HFF-Myc (cell line): ENCODE measurements at regions not wholly inside any gene's neighbourhood (a gene's known extent, or its start where the extent isn't known, plus 50 kb on each side); places are given as distances from the start of the nearest gene placed in this dataset.
"Not testable (repeated sequence)": the region's sequence is repeated elsewhere in the genome, so short reads cannot be mapped to it uniquely, and the experiment has no call there.

ENCODE experiments used
- DNase-seq: peaks from one replicate; pipeline ENCODE4 v3.0.0-alpha.2; 2011; ENCODE audit warnings: low read depth; ENCODE audit errors: extremely low read depth
- H3K4me3 ChIP-seq: replicated peaks from 2 replicates; pipeline ENCODE4 v1.5.1; 2011; ENCODE audit warnings: low read depth, mild to moderate bottlenecking, control low read depth, low read length
- TF ChIP-seq, protein P1 (sequence below): IDR thresholded peaks from 2 replicates; pipeline ENCODE4 v1.5.1; 2012; ENCODE audit warnings: mild to moderate bottlenecking, low read depth, low read length, control low read depth; ENCODE audit errors: missing control alignments

DNA sequence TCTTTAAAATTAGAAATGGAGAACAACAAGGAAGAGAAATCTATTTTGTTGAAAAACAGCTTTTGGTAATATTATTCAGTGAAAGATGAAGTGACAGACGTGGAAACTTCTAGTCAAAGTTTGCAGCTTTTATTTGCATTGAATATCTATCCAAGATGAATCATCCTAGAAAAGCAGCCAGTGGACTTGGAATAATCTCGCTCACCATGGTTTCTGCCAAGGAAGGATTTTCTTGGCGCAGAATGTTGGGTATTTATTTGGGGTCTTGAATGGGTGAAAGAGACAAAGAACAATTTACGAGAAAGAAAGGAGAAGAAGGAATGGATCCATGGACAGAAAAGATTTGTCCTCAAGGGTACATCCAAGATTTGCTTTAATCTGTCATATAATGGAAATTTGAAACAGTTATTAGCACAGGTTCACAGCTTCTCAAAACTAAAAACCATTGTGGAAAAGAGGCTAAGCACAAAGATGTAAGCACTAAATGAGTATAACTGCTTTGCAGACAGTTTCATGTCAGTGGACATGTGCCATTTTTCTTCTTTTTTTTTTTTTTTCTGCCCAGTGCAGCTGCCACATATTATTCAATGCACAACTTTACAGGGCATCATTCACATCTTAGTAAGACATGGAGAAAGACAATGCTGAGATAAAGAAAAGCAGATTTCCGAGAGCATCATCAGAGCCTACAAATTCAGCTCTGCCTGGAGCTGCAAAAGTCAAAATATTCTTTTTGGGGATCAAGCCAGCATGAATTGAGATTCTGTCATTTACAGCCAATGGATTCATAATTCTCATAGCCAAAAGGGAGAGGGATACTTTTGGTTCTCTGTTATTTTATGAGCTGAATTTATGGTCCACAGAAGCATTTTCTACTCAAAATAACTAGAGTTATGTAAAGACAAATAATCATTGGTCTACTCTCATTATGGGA lies 333.7 kb downstream of the DAD1 start:
- H3K4me3 ChIP-seq: no peak overlapping the region
- TF ChIP-seq, protein P1, sequence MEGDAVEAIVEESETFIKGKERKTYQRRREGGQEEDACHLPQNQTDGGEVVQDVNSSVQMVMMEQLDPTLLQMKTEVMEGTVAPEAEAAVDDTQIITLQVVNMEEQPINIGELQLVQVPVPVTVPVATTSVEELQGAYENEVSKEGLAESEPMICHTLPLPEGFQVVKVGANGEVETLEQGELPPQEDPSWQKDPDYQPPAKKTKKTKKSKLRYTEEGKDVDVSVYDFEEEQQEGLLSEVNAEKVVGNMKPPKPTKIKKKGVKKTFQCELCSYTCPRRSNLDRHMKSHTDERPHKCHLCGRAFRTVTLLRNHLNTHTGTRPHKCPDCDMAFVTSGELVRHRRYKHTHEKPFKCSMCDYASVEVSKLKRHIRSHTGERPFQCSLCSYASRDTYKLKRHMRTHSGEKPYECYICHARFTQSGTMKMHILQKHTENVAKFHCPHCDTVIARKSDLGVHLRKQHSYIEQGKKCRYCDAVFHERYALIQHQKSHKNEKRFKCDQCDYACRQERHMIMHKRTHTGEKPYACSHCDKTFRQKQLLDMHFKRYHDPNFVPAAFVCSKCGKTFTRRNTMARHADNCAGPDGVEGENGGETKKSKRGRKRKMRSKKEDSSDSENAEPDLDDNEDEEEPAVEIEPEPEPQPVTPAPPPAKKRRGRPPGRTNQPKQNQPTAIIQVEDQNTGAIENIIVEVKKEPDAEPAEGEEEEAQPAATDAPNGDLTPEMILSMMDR: no peak

DNA sequence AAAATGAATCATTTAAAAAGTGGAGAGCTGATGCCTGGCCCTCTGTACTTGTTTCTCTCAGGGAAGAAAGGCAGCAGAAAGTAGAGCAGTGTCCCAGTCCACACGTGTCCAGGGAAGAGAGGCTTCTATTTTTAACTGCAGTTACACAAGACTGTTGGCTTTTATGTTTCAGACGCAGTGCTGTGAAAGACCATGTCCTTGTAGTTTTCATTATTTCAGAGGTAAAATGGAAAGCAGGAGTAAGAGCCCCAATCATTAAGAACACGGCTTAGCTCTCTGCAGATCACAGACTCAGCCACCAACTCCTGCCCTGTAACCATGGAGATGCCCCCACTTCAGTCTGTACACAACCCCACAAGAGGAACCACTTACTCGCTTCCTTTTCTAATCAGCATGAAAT lies 336.3 kb downstream of the DAD1 start:
- H3K4me3 ChIP-seq: no peak overlapping the region
- DNase-seq: no peak
- TF ChIP-seq, protein P1: no peak

More for the DNA sequence above, 333.7 kb downstream of the DAD1 start:
- no peak for DNase-seq

DNA sequence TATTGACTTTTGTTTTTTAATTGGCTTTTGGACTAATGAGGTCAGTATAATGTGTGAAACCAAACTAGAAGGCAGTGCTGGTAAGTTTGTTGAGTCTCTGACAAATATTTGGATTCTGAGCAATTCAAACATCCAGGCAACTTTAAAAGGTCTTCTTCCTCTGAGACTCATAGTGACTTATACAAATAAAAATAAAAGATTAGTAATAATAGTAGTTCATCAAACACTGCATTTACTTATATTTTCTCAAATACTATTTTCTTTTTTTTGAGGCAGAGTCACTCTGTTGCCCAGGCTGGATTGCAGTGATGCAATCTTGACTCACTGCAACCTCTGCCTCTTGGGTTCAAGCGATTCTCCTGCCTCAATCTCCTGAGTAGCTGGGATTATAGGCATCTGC lies 337.9 kb downstream of the DAD1 start:
- no peak for DNase-seq
- no peak overlapping the region for H3K4me3 ChIP-seq
- TF ChIP-seq, protein P1: no peak

DNA sequence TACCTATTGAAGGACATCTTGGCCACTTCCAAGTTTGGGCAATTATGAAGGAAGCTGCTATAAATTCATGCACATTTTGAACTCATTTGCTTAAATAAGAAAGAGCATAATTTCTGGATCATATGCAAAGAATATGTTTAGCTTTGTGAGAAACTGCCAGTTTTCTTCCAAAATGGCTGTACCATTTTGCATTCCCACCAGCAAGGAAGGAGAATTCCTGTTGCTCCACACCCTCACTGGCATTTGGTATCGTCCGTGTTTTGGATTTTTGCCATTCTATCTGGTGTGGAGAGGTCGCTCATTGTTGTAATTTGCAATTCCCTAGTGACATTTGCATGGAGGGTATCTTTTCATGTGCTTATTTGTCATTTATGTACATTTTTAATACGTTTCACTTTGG lies 339.3 kb downstream of the DAD1 start:
- no peak overlapping the region for H3K4me3 ChIP-seq
- DNase-seq: no peak
- TF ChIP-seq, protein P1: no peak

DNA sequence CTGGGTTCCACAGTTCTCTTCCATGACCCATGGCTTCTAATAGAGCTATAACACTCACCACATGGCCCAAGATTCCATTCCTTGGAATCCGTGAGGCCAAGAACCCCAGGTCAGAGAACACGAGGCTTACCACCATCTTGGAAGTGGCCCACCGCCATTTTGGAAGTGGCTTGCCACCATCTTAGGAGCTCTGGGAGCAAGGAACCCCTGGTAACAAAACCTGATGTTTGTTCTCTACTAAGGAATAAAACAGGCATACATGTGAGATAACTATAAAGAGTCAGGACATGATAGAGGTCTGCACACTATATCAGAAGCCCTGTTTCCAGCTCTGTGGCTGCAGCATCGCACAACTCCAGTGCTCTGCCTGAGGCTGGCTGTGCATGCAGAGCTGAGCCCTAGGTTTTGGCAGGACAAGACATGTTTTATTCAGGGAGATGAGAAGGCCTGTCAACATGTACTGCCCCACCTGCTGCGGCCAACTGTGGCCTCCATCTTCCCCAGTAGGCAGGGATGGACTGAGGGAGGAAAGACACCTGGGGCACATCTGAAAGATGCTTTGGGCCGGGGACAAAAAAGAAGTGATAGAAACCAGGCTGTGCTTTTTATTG lies 344.9 kb downstream of the DAD1 start:
- TF ChIP-seq, protein P1: no peak
- H3K4me3 ChIP-seq: no peak overlapping the region
- DNase-seq: no peak

DNA sequence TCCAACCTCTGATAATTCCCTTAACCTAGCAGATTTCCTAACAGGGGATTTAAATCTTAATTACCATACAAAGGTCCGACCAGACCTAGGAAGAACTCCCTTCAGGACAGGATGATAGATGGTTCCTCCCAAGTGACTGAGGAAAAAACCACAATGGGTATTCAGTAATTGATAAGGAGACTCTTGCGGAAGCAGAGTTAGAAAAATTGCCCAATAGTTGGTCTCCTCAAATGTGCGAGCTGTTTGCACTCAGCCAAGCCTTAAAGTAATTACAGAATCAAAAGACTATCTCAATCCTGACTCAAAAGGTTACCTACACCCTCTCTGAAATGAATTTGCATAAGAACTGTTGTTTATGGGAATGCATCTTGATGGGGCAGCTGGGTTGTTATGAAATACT lies 350.7 kb downstream of the DAD1 start:
- DNase-seq: not testable (repeated sequence)

DNA sequence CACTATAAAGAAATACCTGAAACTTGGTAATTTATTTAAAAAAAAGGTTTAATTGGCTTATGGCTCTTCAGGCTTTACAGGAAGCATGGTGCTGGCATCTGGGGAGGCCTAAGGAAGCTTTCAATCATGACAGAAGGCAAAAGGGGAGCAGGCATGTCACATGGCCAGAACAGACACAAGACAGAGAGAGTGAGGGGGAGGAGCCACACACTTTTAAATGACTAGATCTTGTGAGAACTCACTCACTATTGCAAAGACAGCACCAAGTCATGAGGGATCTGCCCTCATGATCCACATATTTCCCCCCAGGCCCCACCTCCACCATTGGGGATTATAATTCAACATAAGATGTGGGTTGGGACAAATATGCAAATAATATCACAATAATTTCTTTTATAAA lies 355.6 kb downstream of the DAD1 start:
- TF ChIP-seq, protein P1: no peak
- no peak for DNase-seq
- H3K4me3 ChIP-seq: no peak overlapping the region

More for the DNA sequence above, 350.7 kb downstream of the DAD1 start:
- not testable (repeated sequence) for H3K4me3 ChIP-seq
